HG03378 (cell line): ENCODE measurements at regions not wholly inside any gene's neighbourhood (a gene's known extent, or its start where the extent isn't known, plus 50 kb on each side); places are given as distances from the start of the nearest gene placed in this dataset.

ENCODE experiments used
- ATAC-seq: cut with Tn5 transposase; IDR thresholded peaks from one replicate; pipeline ENCODE4 v1.9.1; 2021; ENCODE audit warnings: mild to moderate bottlenecking, moderate library complexity; ENCODE audit not compliant: unreplicated experiment

GRCh38 chr1:191634801-191635508 lies 523.3 kb upstream of the RGS18 start:
- ATAC-seq = no peak

- no peak for ATAC-seq
Measured at GRCh38 chr1:191636345-191636744, 521.9 kb upstream of the RGS18 start.

DNA sequence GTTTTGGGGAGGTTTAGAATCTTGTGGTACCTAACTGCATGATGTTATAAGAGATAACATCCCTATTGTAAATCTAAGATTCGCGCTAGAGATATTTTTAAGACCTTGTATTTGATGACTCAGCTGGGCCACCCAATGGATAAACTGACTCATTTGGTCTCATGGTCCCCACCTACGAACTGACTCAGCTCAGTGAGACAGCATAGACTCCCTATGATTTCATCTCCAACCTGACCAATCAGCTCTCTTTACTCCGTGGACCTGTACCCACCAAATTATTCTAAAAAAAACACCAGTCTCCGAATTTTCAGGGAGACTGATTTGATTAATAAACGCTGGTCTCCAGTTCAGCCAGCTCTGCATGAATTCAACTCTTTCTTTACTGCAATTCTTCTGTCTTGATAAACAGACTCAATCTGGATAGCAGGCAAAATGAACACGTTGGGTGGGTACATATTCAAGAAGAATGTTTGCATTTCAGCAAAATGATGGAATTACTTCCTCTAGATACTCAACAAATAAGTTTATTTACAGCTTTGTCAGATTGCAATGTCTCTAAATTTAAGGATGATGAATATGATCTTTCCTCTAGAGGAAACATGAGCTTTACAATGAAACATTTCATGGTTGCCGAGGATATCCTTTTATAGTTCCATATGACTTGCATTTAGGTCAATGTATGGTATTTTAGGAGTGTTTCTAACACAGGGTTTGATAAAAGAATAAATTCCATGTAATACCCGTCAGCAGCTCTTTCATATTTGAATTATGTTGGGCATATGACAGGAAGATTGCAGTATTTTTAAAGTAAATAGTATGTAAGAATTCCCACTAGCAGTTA lies 516.6 kb upstream of the RGS18 start:
- no peak for ATAC-seq

DNA sequence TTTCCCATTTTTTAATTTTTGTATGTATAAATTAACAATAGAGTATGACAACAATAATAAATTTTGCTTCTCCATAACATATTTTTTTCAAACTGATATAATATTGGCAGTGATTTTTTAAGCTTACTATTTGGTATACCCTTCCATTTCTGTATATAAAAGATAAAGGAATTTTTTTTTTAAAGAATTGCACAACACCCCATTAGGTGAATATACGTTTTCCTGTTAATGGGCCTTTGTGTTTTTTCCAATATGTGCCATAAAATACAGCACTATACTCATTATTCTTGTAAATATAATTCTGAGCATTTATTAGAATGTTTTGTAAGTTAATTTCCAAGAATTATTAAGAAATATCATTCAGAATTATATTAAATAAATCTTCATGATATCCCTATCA lies 515.2 kb upstream of the RGS18 start:
- ATAC-seq = no peak

DNA sequence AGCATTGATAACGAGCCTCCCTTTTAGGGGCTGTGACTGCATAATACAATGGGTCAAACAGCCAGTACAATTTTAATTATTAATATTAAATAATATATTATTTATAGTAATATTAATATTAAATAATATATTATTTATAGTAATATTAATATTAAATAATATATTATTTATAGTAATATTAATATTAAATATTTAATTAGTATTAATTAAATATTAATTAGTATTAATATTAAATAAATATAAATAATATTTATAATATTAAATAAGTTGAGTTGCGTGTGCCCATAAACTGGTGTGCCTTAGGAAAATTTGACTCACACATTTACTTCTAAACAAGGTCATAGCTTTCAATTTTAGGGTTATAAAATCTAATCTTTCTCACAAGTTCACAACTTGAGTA lies 509.3 kb upstream of the RGS18 start:
- no peak for ATAC-seq

DNA sequence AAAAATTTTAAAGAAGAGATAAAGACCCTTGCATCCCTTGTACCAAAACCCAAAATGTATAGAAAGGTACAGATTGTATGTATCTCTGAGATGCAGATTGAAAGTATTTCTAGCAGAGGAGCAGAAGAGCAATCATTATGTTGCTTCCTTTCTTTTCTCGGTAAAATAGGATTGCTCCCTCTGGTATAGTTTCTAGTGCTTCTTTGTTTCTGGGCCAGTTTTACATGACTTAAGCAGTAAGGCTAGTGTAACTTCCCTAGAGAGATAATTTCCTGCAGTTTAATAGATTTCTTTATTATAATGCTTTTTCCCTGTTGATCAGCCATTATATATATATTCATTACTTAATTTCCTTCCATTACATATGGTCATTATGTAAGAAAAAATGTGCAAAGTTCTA lies 496.2 kb upstream of the RGS18 start:
- no peak for ATAC-seq

- no peak for ATAC-seq
Measured at GRCh38 chr1:191662746-191663145, 495.5 kb upstream of the RGS18 start.

DNA sequence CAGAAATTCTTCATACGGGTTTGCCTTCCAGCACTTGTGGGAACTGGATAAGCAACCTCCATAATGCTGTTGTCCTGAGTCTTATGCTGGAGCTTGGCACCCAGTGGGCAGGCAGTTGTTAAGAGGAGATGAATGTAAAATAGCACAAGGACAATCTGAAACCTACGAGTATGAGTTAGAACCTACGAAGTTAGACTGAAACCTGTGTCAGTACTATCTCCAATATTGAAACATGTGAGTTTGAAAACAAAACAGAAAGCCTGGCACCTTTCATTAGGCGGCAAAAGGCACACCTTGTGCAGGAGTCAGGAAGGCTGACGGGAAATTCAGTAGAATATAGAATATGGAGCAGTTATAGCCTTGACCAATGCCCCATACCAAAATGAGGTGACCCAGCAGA lies 489.7 kb upstream of the RGS18 start:
- ATAC-seq = no peak

- ATAC-seq = no peak
Measured at GRCh38 chr1:191669629-191670028, 488.6 kb upstream of the RGS18 start.

GRCh38 chr1:191671236-191671635 lies 487.0 kb upstream of the RGS18 start:
- ATAC-seq = no peak

DNA sequence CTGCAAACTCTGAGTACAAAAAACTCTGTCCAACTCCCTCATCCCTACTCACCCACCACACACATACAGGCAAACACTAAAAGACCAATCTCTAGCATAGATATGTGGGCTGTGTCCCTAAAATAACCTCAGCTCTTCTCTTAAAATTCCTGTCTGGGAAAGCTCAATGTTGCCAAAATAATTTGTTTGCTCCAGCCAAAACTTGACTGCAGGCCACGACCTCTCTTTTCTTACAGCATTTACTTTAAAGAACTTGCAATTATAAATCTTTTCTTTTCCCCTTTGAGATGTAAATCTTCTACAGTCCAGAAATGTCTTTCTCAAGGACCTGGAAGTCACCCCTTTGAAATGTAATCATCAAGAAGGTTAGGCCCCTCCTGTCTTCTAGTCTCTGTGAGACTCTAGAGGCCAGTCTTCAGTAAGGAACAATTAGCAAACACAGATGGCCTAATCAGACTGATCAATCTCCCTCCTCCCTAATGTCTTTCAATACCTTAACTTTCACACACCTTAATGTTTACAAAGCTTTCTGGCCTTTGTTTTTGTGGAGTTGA lies 483.6 kb upstream of the RGS18 start:
- ATAC-seq = no peak

- no peak for ATAC-seq
Measured at GRCh38 chr1:191675856-191676783, 482.1 kb upstream of the RGS18 start.

- ATAC-seq = no peak
Measured at GRCh38 chr1:191685669-191686068, 472.6 kb upstream of the RGS18 start.

DNA sequence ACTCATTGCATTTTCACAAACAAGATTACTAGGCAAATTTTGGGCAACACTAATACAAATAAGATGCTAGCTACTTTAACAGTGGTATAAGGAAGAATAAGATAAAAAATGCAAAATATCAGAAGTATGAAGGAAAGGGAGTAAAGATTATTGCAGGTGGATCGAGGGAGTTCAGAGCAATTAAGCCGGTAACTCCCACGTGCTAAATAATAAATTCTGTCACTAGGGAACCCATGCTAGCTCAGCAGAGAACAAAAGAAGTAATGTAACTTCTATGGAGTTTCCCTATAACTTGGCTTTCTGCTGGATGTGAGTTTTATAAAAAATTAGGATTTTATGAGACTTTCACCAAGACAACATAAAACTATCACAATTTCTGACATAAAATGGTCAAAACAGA lies 470.5 kb upstream of the RGS18 start:
- no peak for ATAC-seq

DNA sequence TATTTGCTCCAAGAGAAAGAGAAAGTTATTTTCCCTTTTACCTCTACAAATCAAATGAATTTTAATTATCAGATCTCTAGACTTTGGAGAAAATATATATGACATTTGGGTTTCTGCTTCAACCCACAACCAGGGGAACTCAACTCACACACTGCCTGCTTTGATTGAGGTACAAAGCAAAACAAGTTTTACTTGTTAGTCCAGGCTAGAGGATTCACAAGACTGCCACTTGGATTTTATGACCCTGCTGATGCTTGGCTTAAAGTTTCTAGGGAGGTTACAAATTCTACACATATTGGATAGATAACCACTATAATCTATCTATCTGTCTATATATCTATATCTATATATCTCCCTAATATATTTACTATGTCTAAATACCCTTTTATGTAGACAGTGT lies 467.3 kb upstream of the RGS18 start:
- no peak for ATAC-seq

GRCh38 chr1:191693797-191694196 lies 464.5 kb upstream of the RGS18 start:
- no peak for ATAC-seq

GRCh38 chr1:191695865-191696264 lies 462.4 kb upstream of the RGS18 start:
- peak; percentile 91 for ATAC-seq

GRCh38 chr1:191696354-191696753 lies 461.9 kb upstream of the RGS18 start:
- ATAC-seq = no peak

- no peak for ATAC-seq
Measured at GRCh38 chr1:191697556-191697955, 460.7 kb upstream of the RGS18 start.

DNA sequence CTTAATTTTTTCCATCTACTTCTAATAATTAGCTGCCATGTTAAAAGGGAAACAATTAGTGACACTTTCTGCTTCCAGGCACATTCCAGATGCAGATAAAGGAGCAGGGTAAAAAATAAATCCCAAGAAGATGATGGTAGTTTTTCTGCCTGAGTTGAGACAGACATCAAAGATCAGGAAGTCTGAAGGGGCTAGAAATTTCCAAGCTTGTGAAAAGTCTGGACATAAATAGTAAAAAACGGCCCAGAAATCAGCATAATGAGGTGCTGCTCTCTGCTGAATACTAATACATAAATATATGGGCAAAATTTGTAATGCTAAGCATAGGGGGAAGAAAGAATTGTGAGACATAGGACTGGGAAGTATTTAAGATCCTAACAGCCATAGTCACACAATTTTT lies 460.0 kb upstream of the RGS18 start:
- ATAC-seq = no peak

GRCh38 chr1:191699343-191699742 lies 458.9 kb upstream of the RGS18 start:
- no peak for ATAC-seq
